HG03342 (cell line): ENCODE measurements at regions not wholly inside any gene's neighbourhood (a gene's known extent, or its start where the extent isn't known, plus 50 kb on each side); places are given as distances from the start of the nearest gene placed in this dataset.

Experiments
- ATAC-seq: cut with Tn5 transposase; IDR thresholded peaks from one replicate; pipeline ENCODE4 v1.9.1; 2021; ENCODE audit warnings: mild to moderate bottlenecking, moderate library complexity; ENCODE audit not compliant: unreplicated experiment

GRCh38 chr5:174307031-174307408 lies 261.5 kb downstream of the NSG2 start:
- no peak for ATAC-seq

- no peak for ATAC-seq
These were observed 262.3 kb downstream of the NSG2 start for GRCh38 chr5:174307656-174308271.

GRCh38 chr5:174309131-174309795 lies 263.8 kb downstream of the NSG2 start:
- no peak for ATAC-seq

GRCh38 chr5:174310243-174310642 lies 264.7 kb downstream of the NSG2 start:
- ATAC-seq = no peak

- ATAC-seq = no peak
These were observed 265.2 kb downstream of the NSG2 start for GRCh38 chr5:174310706-174311105.

- no peak for ATAC-seq
These were observed 265.6 kb downstream of the NSG2 start for GRCh38 chr5:174311121-174311520.

- peak; percentile 73 for ATAC-seq
These were observed 266.2 kb downstream of the NSG2 start for GRCh38 chr5:174311531-174312269.

- ATAC-seq = peak; percentile 20
These were observed 266.7 kb downstream of the NSG2 start for GRCh38 chr5:174312270-174312617.

GRCh38 chr5:174312641-174313040 lies 267.1 kb downstream of the NSG2 start:
- no peak for ATAC-seq

GRCh38 chr5:174313615-174314014 lies 268.1 kb downstream of the NSG2 start:
- no peak for ATAC-seq

- ATAC-seq = no peak
These were observed 268.8 kb downstream of the NSG2 start for GRCh38 chr5:174314261-174314660.

GRCh38 chr5:174315471-174315870 lies 270.0 kb downstream of the NSG2 start:
- ATAC-seq = no peak

GRCh38 chr5:174315871-174316270 lies 270.4 kb downstream of the NSG2 start:
- no peak for ATAC-seq

- no peak for ATAC-seq
These were observed 270.8 kb downstream of the NSG2 start for GRCh38 chr5:174316326-174316725.

GRCh38 chr5:174317256-174317894 lies 271.9 kb downstream of the NSG2 start:
- ATAC-seq = no peak

- ATAC-seq = no peak
These were observed 273.1 kb downstream of the NSG2 start for GRCh38 chr5:174318578-174318977.

GRCh38 chr5:174319551-174319950 lies 274.0 kb downstream of the NSG2 start:
- ATAC-seq = no peak

GRCh38 chr5:174320051-174320450 lies 274.5 kb downstream of the NSG2 start:
- ATAC-seq = no peak

- peak; percentile 85 for ATAC-seq
These were observed 278.4 kb downstream of the NSG2 start for GRCh38 chr5:174323878-174324281.

GRCh38 chr5:174324680-174325079 lies 279.2 kb downstream of the NSG2 start:
- ATAC-seq = no peak

GRCh38 chr5:174325431-174325830 lies 279.9 kb downstream of the NSG2 start:
- no peak for ATAC-seq

- ATAC-seq = no peak
These were observed 280.5 kb downstream of the NSG2 start for GRCh38 chr5:174325961-174326360.
